ENCODE measurements at regions not wholly inside any gene's neighbourhood (a gene's known extent, or its start where the extent isn't known, plus 50 kb on each side); places are given as distances from the start of the nearest gene placed in this dataset.

DNA sequence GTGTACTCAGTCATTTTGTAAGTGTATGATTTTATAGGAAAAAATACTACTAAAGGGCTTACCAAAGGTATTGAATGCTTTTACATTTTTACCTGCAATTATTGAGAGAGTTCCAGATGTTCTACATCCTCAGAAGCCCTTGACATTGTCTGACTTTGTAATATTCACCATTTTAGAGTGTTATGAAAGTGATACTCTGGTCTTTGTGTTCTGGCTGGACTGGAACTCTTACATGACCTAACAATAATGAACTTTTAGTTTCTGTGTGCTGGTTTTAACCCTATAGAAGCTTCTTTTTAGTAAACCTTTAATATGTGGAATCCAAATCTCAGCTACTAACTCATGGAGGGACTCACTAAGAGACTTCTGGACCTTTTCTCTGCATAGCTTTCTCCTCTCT is 478.8 kb upstream of the SPANXN1 start:
- TF ChIP-seq, protein P1, sequence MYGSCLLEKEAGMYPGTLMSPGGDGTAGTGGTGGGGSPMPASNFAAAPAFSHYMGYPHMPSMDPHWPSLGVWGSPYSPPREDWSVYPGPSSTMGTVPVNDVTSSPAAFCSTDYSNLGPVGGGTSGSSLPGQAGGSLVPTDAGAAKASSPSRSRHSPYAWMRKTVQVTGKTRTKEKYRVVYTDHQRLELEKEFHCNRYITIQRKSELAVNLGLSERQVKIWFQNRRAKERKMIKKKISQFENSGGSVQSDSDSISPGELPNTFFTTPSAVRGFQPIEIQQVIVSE (CRISPR knock-in tag; IDR thresholded peaks at IDR 0.05; ENCODE audit: borderline replicate concordance), result no peak
- TF ChIP-seq, protein P2, sequence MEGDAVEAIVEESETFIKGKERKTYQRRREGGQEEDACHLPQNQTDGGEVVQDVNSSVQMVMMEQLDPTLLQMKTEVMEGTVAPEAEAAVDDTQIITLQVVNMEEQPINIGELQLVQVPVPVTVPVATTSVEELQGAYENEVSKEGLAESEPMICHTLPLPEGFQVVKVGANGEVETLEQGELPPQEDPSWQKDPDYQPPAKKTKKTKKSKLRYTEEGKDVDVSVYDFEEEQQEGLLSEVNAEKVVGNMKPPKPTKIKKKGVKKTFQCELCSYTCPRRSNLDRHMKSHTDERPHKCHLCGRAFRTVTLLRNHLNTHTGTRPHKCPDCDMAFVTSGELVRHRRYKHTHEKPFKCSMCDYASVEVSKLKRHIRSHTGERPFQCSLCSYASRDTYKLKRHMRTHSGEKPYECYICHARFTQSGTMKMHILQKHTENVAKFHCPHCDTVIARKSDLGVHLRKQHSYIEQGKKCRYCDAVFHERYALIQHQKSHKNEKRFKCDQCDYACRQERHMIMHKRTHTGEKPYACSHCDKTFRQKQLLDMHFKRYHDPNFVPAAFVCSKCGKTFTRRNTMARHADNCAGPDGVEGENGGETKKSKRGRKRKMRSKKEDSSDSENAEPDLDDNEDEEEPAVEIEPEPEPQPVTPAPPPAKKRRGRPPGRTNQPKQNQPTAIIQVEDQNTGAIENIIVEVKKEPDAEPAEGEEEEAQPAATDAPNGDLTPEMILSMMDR (IDR thresholded peaks at IDR 0.05), result no peak
- TF ChIP-seq JUN (CRISPR knock-in tag; IDR thresholded peaks at IDR 0.05), result no peak

Data from WTC11 (cell line).